Neural progenitor cell (in vitro differentiated cells): ENCODE measurements at regions not wholly inside any gene's neighbourhood (a gene's known extent, or its start where the extent isn't known, plus 50 kb on each side); places are given as distances from the start of the nearest gene placed in this dataset.

Source experiments
- EZH2 ChIP-seq: fragments of 200-600 bp; sonication (generic); IDR thresholded peaks from 2 replicates; pipeline ENCODE4 v1.6.1; 2017; ENCODE audit warnings: antibody characterized with exemption, mild to moderate bottlenecking, moderate library complexity
- EZH2phosphoT487 ChIP-seq: fragments of 200-600 bp; sonication (generic); IDR thresholded peaks from 2 replicates; pipeline ENCODE4 v1.6.1; 2017; ENCODE audit warnings: antibody characterized with exemption
- TF ChIP-seq, protein P1 (sequence below): fragments of 200-600 bp; sonication (generic); IDR thresholded peaks from 2 replicates; pipeline ENCODE4 v1.5.1; 2017; ENCODE audit warnings: antibody characterized with exemption, mild to moderate bottlenecking

DNA sequence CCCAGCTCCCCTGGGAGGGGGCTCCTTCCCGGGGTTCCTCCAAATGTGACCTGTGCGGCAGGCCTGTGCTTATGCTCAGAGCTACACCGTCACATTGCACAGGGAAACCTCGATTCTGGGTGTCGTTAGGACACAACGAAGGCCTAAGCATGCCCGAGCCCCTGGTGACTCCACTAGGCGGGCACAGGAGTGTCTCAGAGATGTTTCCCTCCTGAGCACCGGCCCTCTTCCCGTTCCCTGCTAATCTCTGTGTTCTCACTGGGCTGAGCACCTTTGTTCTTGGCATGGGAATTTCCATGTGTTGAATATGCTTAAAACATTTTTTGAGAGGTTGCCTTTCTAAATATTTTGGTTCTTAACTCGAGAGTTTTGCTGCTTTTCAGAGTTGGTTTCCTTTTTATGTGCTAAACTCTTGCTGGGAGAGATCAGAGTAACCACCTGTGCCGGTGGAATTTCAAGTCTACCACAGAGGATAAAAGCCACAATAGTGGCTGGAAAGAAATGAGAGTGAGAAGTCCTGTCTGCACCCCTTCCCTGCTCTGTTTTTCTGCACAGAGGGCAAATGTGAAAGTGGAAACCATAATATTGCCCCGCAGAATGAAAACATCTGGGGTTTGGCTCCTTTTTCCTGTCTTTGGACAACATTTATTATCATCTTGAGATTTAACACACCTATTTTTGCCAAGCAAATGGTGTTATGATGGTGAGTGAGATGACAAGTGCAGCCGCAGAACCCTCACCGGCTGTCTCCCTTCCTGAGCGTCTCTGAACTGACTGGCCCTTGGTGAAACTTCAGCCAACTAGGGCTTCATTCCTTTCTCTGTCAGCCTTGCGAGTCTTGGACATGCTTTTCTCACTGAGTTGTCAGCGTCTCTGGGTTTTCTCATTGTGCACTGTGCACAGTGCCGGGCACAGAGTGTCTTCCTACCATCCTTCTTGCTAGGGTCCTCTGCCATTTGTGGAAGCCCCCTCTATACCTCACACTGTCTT lies 154.1 kb downstream of the VAPA start:
- TF ChIP-seq EZH2 (no peak), EZH2phosphoT487 (no peak)
- TF ChIP-seq, protein P1, sequence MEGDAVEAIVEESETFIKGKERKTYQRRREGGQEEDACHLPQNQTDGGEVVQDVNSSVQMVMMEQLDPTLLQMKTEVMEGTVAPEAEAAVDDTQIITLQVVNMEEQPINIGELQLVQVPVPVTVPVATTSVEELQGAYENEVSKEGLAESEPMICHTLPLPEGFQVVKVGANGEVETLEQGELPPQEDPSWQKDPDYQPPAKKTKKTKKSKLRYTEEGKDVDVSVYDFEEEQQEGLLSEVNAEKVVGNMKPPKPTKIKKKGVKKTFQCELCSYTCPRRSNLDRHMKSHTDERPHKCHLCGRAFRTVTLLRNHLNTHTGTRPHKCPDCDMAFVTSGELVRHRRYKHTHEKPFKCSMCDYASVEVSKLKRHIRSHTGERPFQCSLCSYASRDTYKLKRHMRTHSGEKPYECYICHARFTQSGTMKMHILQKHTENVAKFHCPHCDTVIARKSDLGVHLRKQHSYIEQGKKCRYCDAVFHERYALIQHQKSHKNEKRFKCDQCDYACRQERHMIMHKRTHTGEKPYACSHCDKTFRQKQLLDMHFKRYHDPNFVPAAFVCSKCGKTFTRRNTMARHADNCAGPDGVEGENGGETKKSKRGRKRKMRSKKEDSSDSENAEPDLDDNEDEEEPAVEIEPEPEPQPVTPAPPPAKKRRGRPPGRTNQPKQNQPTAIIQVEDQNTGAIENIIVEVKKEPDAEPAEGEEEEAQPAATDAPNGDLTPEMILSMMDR: no peak
